ENCODE measurements at regions not wholly inside any gene's neighbourhood (a gene's known extent, or its start where the extent isn't known, plus 50 kb on each side); places are given as distances from the start of the nearest gene placed in this dataset.

DNA sequence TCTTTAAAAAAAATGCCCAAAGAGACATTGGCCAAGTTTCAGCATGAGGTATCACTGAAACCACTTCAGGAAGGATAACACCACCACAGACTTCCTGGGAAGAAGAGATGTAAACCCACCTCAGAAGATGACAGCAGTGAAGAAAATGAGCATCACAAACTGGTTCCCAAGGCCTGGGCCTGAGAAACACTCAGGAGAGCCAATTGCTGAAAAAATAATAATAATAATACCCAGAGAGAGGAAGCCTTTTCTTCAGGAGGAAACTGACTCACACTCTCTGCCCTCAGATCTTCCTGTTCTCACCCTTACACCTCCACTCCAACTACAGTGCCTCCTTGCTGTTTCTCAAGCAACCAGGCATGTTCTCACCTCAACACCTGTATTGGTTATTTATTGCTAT is 68.1 kb upstream of the MAFB start:
- Mint-ChIP-seq H3K36me3 (ENCODE audit: low read depth, unreplicated experiment) (no peaks in the 10 kb centered on the region), H3K4me3 (ENCODE audit: unreplicated experiment) (no peak overlapping the region), H3K9me3 (ENCODE audit: unreplicated experiment) (peaks cover 3% of the 10 kb centered on the region), H3K27ac (ENCODE audit: unreplicated experiment) (no peak overlapping the region), H3K4me1 (ENCODE audit: low read depth, unreplicated experiment) (no peaks in the 10 kb centered on the region), H3K27me3 (ENCODE audit: low read depth, unreplicated experiment) (peaks cover 22% of the 10 kb centered on the region)
- Histone ChIP-seq H3K9ac (ENCODE audit: low read length) (no peak overlapping the region), H2AFZ (ENCODE audit: low read depth, low read length) (no peak overlapping the region), H3K36me3 (ENCODE audit: insufficient read depth, low read length) (no peaks in the 10 kb centered on the region), H4K20me1 (ENCODE audit: insufficient read depth, low read length) (no peaks in the 10 kb centered on the region), H3K4me2 (ENCODE audit: low read length) (no peak overlapping the region), H3K4me3 (ENCODE audit: insufficient read depth, low read depth, low read length) (no peak overlapping the region), H3K4me1 (ENCODE audit: insufficient read depth, low read length) (no peaks in the 10 kb centered on the region), H3K27me3 (ENCODE audit: insufficient read depth, low read length) (no peaks in the 10 kb centered on the region), H3K79me2 (ENCODE audit: insufficient read depth, low read length) (no peaks in the 10 kb centered on the region), H3K27ac (ENCODE audit: low read depth, low read length) (no peak overlapping the region), H3K9me3 (ENCODE audit: insufficient read depth, low read depth, low read length) (no peaks in the 10 kb centered on the region)
- no peak for FAIRE-seq
- no peak for DNase-seq (ENCODE audit: low read depth)
- TF ChIP-seq EZH2 (IDR thresholded peaks at IDR 0.05; ENCODE audit: insufficient read depth, low read length) (no peak), CTCF (IDR thresholded peaks at IDR 0.05; ENCODE audit: insufficient read depth, low read depth, low read length) (no peak)

GRCh38 chr20:40758790-40759189 is 69.8 kb upstream of the MAFB start:
- no peak overlapping the region for H3K4me3 Mint-ChIP-seq (ENCODE audit: unreplicated experiment)
- TF ChIP-seq EZH2 (IDR thresholded peaks at IDR 0.05; ENCODE audit: insufficient read depth, low read length) (no peak), CTCF (IDR thresholded peaks at IDR 0.05; ENCODE audit: insufficient read depth, low read depth, low read length) (no peak)
- H3K36me3 Mint-ChIP-seq (ENCODE audit: low read depth, unreplicated experiment), result no peaks in the 10 kb centered on the region
- H3K27ac ChIP-seq (ENCODE audit: low read depth, low read length), result no peak overlapping the region
- DNase-seq (ENCODE audit: low read depth) (no peak), FAIRE-seq (no peak)
- H3K9me3 ChIP-seq (ENCODE audit: insufficient read depth, low read depth, low read length), result no peaks in the 10 kb centered on the region
- peaks cover 3% of the 10 kb centered on the region for H3K9me3 Mint-ChIP-seq (ENCODE audit: unreplicated experiment)
- no peak overlapping the region for H3K27ac Mint-ChIP-seq (ENCODE audit: unreplicated experiment)
- no peaks in the 10 kb centered on the region for H4K20me1 ChIP-seq (ENCODE audit: insufficient read depth, low read length)
- no peak overlapping the region for H3K9ac ChIP-seq (ENCODE audit: low read length)
- no peak overlapping the region for H3K4me3 ChIP-seq (ENCODE audit: insufficient read depth, low read depth, low read length)
- H3K27me3 Mint-ChIP-seq (ENCODE audit: low read depth, unreplicated experiment), result peaks cover 23% of the 10 kb centered on the region
- H3K4me1 Mint-ChIP-seq (ENCODE audit: low read depth, unreplicated experiment), result no peaks in the 10 kb centered on the region
- H3K4me2 ChIP-seq (ENCODE audit: low read length), result no peak overlapping the region
- H3K4me1 ChIP-seq (ENCODE audit: insufficient read depth, low read length), result no peaks in the 10 kb centered on the region
- H3K27me3 ChIP-seq (ENCODE audit: insufficient read depth, low read length), result peaks cover 2% of the 10 kb centered on the region
- no peak overlapping the region for H2AFZ ChIP-seq (ENCODE audit: low read depth, low read length)
- H3K36me3 ChIP-seq (ENCODE audit: insufficient read depth, low read length), result no peaks in the 10 kb centered on the region
- H3K79me2 ChIP-seq (ENCODE audit: insufficient read depth, low read length), result no peaks in the 10 kb centered on the region

GRCh38 chr20:40760399-40760798 is 71.4 kb upstream of the MAFB start:
- DNase-seq (ENCODE audit: low read depth) (no peak), FAIRE-seq (no peak)
- TF ChIP-seq CTCF (IDR thresholded peaks at IDR 0.05; ENCODE audit: insufficient read depth, low read depth, low read length) (no peak), EZH2 (IDR thresholded peaks at IDR 0.05; ENCODE audit: insufficient read depth, low read length) (no peak)
- Mint-ChIP-seq H3K27ac (ENCODE audit: unreplicated experiment) (no peak overlapping the region), H3K27me3 (ENCODE audit: low read depth, unreplicated experiment) (peaks cover 25% of the 10 kb centered on the region), H3K9me3 (ENCODE audit: unreplicated experiment) (peaks cover 3% of the 10 kb centered on the region), H3K4me1 (ENCODE audit: low read depth, unreplicated experiment) (no peaks in the 10 kb centered on the region), H3K4me3 (ENCODE audit: unreplicated experiment) (no peak overlapping the region), H3K36me3 (ENCODE audit: low read depth, unreplicated experiment) (no peaks in the 10 kb centered on the region)
- H3K4me3 ChIP-seq (ENCODE audit: insufficient read depth, low read depth, low read length), result no peak overlapping the region
- H2AFZ ChIP-seq (ENCODE audit: low read depth, low read length), result no peak overlapping the region
- no peaks in the 10 kb centered on the region for H3K9me3 ChIP-seq (ENCODE audit: insufficient read depth, low read depth, low read length)
- H3K79me2 ChIP-seq (ENCODE audit: insufficient read depth, low read length), result no peaks in the 10 kb centered on the region
- no peak overlapping the region for H3K4me2 ChIP-seq (ENCODE audit: low read length)
- H3K9ac ChIP-seq (ENCODE audit: low read length), result no peak overlapping the region
- H3K36me3 ChIP-seq (ENCODE audit: insufficient read depth, low read length), result no peaks in the 10 kb centered on the region
- H4K20me1 ChIP-seq (ENCODE audit: insufficient read depth, low read length), result no peaks in the 10 kb centered on the region
- no peak overlapping the region for H3K27ac ChIP-seq (ENCODE audit: low read depth, low read length)
- peaks cover 7% of the 10 kb centered on the region for H3K27me3 ChIP-seq (ENCODE audit: insufficient read depth, low read length)
- H3K4me1 ChIP-seq (ENCODE audit: insufficient read depth, low read length), result no peaks in the 10 kb centered on the region
